Lower leg skin (tissue), 3 donors: ENCODE measurements at regions not wholly inside any gene's neighbourhood (a gene's known extent, or its start where the extent isn't known, plus 50 kb on each side); places are given as distances from the start of the nearest gene placed in this dataset.

ENCODE experiments used
- CTCF ChIP-seq, 3 donors: fragments of 450-650 bp; IDR thresholded peaks; one replicate each; pipeline ENCODE4 v1.5.1; 2016; ENCODE audit warnings: antibody characterized with exemption in 3 of 3, mild to moderate bottlenecking in 3 of 3, moderate library complexity in 2 of 3
- POLR2A ChIP-seq, 2 donors: fragments of 450-650 bp; IDR thresholded peaks; one replicate each; pipeline ENCODE4 v1.6.1; 2016 to 2017; ENCODE audit warnings: antibody characterized with exemption in 2 of 2, mild to moderate bottlenecking in 1 of 2, moderate library complexity in 1 of 2

- TF ChIP-seq CTCF (IDR thresholded peaks at IDR 0.05) = no peak
- no peak for TF ChIP-seq POLR2A (IDR thresholded peaks at IDR 0.05)
Measured at GRCh38 chr5:165914456-165914855, 2377.0 kb upstream of the WWC1 start.
